HEK293 (cell line): ENCODE measurements at regions not wholly inside any gene's neighbourhood (a gene's known extent, or its start where the extent isn't known, plus 50 kb on each side); places are given as distances from the start of the nearest gene placed in this dataset.

Source experiments
- BCL11A ChIP-seq: fragments of 450-650 bp; formaldehyde crosslinking; IDR thresholded peaks from 2 replicates; pipeline ENCODE4 v1.5.1; 2016; ENCODE audit warnings: low read depth, missing biosample characterization, missing genetic modification characterization
- CTCF ChIP-seq: fragments of 450-650 bp; formaldehyde crosslinking; IDR thresholded peaks from 2 replicates; pipeline ENCODE4 v1.5.1; 2016; ENCODE audit warnings: missing biosample characterization, missing genetic modification characterization
- PATZ1 ChIP-seq: fragments of 450-650 bp; formaldehyde crosslinking; IDR thresholded peaks from 2 replicates; pipeline ENCODE4 v1.5.1; 2016; ENCODE audit warnings: missing biosample characterization, missing genetic modification characterization
- TRIM28 ChIP-seq: IDR thresholded peaks from 2 replicates; pipeline ENCODE4 v1.6.1; 2011; ENCODE audit warnings: low read length, control low read depth, borderline replicate concordance
- YY1 ChIP-seq: fragments of 450-650 bp; formaldehyde crosslinking; IDR thresholded peaks from 2 replicates; pipeline ENCODE4 v1.5.1; 2018; ENCODE audit warnings: missing biosample characterization, missing genetic modification characterization
- ZBTB1 ChIP-seq: fragments of 450-650 bp; formaldehyde crosslinking; IDR thresholded peaks from 2 replicates; pipeline ENCODE4 v1.5.1; 2016; ENCODE audit warnings: missing biosample characterization, missing genetic modification characterization
- ZFP37 ChIP-seq: fragments of 450-650 bp; formaldehyde crosslinking; IDR thresholded peaks from 2 replicates; pipeline ENCODE4 v1.5.1; 2016; ENCODE audit warnings: missing biosample characterization, missing genetic modification characterization
- ZNF169 ChIP-seq: fragments of 450-650 bp; formaldehyde crosslinking; IDR thresholded peaks from 2 replicates; pipeline ENCODE4 v1.5.1; 2016; ENCODE audit warnings: missing biosample characterization, missing genetic modification characterization
- ZNF660 ChIP-seq: fragments of 450-650 bp; IDR thresholded peaks from 2 replicates; pipeline ENCODE4 v1.5.1; 2018; ENCODE audit warnings: missing biosample characterization, mild to moderate bottlenecking, missing genetic modification characterization
- ZNF768 ChIP-seq: fragments of 450-650 bp; formaldehyde crosslinking; IDR thresholded peaks from 2 replicates; pipeline ENCODE4 v1.5.1; 2018; ENCODE audit warnings: missing biosample characterization, mild to moderate bottlenecking, missing genetic modification characterization
- TF ChIP-seq, protein P1 (sequence below): sonication (generic); formaldehyde crosslinking; IDR thresholded peaks from 2 replicates; pipeline ENCODE4 v1.8.1; 2022; ENCODE audit warnings: mild to moderate bottlenecking, moderate library complexity, missing genetic modification reagents
- TF ChIP-seq, protein P2 (sequence below): fragments of 450-650 bp; formaldehyde crosslinking; IDR thresholded peaks from 2 replicates; pipeline ENCODE4 v1.5.1; 2016; ENCODE audit warnings: missing biosample characterization, missing genetic modification characterization
- TF ChIP-seq, protein P3 (sequence below): fragments of 450-650 bp; formaldehyde crosslinking; IDR thresholded peaks from 2 replicates; pipeline ENCODE4 v1.5.1; 2016; ENCODE audit warnings: missing biosample characterization, missing genetic modification characterization, borderline replicate concordance

- TF ChIP-seq ZNF660 (tag by site-specific recombination) (no peak), YY1 (tag by site-specific recombination) (no peak), ZNF169 (tag by site-specific recombination) (no peak), ZFP37 (tag by site-specific recombination) (no peak), CTCF (no peak), PATZ1 (tag by site-specific recombination) (no peak), TRIM28 (no peak), ZBTB1 (tag by site-specific recombination) (no peak), BCL11A (no peak), ZNF768 (tag by site-specific recombination) (no peak)
- TF ChIP-seq, protein P1, sequence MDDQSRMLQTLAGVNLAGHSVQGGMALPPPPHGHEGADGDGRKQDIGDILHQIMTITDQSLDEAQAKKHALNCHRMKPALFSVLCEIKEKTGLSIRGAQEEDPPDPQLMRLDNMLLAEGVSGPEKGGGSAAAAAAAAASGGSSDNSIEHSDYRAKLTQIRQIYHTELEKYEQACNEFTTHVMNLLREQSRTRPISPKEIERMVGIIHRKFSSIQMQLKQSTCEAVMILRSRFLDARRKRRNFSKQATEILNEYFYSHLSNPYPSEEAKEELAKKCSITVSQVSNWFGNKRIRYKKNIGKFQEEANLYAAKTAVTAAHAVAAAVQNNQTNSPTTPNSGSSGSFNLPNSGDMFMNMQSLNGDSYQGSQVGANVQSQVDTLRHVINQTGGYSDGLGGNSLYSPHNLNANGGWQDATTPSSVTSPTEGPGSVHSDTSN (CRISPR knock-in tag): no peak
- TF ChIP-seq, protein P2, sequence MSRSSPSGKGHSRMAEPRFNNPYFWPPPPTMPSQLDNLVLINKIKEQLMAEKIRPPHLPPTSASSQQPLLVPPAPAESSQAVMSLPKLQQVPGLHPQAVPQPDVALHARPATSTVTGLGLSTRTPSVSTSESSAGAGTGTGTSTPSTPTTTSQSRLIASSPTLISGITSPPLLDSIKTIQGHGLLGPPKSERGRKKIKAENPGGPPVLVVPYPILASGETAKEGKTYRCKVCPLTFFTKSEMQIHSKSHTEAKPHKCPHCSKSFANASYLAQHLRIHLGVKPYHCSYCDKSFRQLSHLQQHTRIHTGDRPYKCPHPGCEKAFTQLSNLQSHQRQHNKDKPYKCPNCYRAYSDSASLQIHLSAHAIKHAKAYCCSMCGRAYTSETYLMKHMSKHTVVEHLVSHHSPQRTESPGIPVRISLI (tag by site-specific recombination): no peak
- TF ChIP-seq, protein P3, sequence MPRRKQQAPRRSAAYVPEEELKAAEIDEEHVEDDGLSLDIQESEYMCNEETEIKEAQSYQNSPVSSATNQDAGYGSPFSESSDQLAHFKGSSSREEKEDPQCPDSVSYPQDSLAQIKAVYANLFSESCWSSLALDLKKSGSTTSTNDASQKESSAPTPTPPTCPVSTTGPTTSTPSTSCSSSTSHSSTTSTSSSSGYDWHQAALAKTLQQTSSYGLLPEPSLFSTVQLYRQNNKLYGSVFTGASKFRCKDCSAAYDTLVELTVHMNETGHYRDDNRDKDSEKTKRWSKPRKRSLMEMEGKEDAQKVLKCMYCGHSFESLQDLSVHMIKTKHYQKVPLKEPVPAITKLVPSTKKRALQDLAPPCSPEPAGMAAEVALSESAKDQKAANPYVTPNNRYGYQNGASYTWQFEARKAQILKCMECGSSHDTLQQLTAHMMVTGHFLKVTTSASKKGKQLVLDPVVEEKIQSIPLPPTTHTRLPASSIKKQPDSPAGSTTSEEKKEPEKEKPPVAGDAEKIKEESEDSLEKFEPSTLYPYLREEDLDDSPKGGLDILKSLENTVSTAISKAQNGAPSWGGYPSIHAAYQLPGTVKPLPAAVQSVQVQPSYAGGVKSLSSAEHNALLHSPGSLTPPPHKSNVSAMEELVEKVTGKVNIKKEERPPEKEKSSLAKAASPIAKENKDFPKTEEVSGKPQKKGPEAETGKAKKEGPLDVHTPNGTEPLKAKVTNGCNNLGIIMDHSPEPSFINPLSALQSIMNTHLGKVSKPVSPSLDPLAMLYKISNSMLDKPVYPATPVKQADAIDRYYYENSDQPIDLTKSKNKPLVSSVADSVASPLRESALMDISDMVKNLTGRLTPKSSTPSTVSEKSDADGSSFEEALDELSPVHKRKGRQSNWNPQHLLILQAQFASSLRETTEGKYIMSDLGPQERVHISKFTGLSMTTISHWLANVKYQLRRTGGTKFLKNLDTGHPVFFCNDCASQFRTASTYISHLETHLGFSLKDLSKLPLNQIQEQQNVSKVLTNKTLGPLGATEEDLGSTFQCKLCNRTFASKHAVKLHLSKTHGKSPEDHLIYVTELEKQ (tag by site-specific recombination): no peak
Measured at GRCh38 chr1:157198619-157199420, 60.6 kb upstream of the ETV3 start.
